Panc1 (cell line): ENCODE measurements at regions not wholly inside any gene's neighbourhood (a gene's known extent, or its start where the extent isn't known, plus 50 kb on each side); places are given as distances from the start of the nearest gene placed in this dataset.

Source experiments
- ATAC-seq: fragments of 200-7000 bp; cut with Tn5 transposase; 2 replicates; pipeline ENCODE4 v1.9.1; 2020; ENCODE audit warnings: mild to moderate bottlenecking, moderate library complexity
- BruUV-seq: library from RNA; stranded (reverse); fragments of 400-500 nt; replicated peaks from 2 replicates; lab custom pipeline; 2021; lab: Mats Ljungman, UMichigan
- CTCF ChIA-PET: fragments of 300-600 bp; sonication (Branson Sonifier 250); formaldehyde crosslinking; loops from one replicate; lab custom pipeline; 2022; ENCODE audit warnings: antibody characterized with exemption; lab: Charles Lee
- POLR2A ChIA-PET: fragments of 300-600 bp; sonication (Branson Sonifier 250); formaldehyde crosslinking; loops from one replicate; lab custom pipeline; 2022; ENCODE audit warnings: antibody characterized with exemption; lab: Charles Lee
- DNase-seq: peaks from one replicate; pipeline ENCODE4 v3.0.0-alpha.2; 2010; ENCODE audit warnings: low read depth, low spot score
- H3K27ac ChIP-seq: 2 replicates; pipeline ENCODE4 v1.5.1; 2011; ENCODE audit warnings: mild to moderate bottlenecking, low read length, inconsistent platforms
- H3K27me3 ChIP-seq: fragments of 200-500 bp; sonication (Bioruptor generic); 2 replicates; pipeline ENCODE4 v1.6.0; 2014; ENCODE audit warnings: low read length, inconsistent platforms; ENCODE audit not compliant: control insufficient read depth, insufficient read depth
- H3K36me3 ChIP-seq: fragments of 200-500 bp; sonication (Bioruptor generic); 2 replicates; pipeline ENCODE4 v1.5.1; 2014; ENCODE audit warnings: inconsistent platforms, mild to moderate bottlenecking, low read length, moderate library complexity; ENCODE audit not compliant: control insufficient read depth, insufficient read depth
- H3K4me1 ChIP-seq: 2 replicates; pipeline ENCODE4 v1.5.1; 2011; ENCODE audit warnings: inconsistent platforms, mild to moderate bottlenecking, low read length, moderate library complexity; ENCODE audit not compliant: control insufficient read depth, insufficient read depth
- H3K4me3 ChIP-seq, 2 experiments: 2 replicates each; pipeline ENCODE4 v1.5.1; 2011 to 2012; ENCODE audit warnings: low read depth in 2 of 2, low read length in 2 of 2, mild to moderate bottlenecking in 2 of 2, inconsistent platforms in 1 of 2, moderate library complexity in 1 of 2
- H3K9me3 ChIP-seq: fragments of 200-500 bp; sonication (Bioruptor generic); 2 replicates; pipeline ENCODE4 v1.5.1; 2014; ENCODE audit warnings: low read depth, mild to moderate bottlenecking, inconsistent platforms, low read length, moderate library complexity; ENCODE audit not compliant: control insufficient read depth, insufficient read depth
- POLR2AphosphoS5 ChIP-seq: IDR thresholded peaks from 2 replicates; pipeline ENCODE4 v1.6.1; 2012; ENCODE audit warnings: mild to moderate bottlenecking, low read depth, low read length, moderate library complexity
- SIN3A ChIP-seq: IDR thresholded peaks from 2 replicates; pipeline ENCODE4 v1.6.1; 2012; ENCODE audit warnings: low read depth, mild to moderate bottlenecking, low read length, moderate library complexity, borderline replicate concordance; ENCODE audit not compliant: insufficient read depth
- TCF7L2 ChIP-seq: IDR thresholded peaks from 2 replicates; pipeline ENCODE4 v1.6.1; 2011; ENCODE audit warnings: mild to moderate bottlenecking, low read depth, low read length, inconsistent platforms
- in situ Hi-C: cut with HindIII; loops from 2 replicates; pipeline ENCODE4 v1.10.0; 2016; ENCODE audit warnings: low sequenced_read_pairs, low pct_unique_long_range_greater_than_20kb
- intact Hi-C: fragments of 100-400 bp; cut with micrococcal nuclease; formaldehyde crosslinking; loops from one replicate; pipeline ENCODE4 v1.10.0; 2022; ENCODE audit not compliant: unreplicated experiment
- TF ChIP-seq, protein P1 (sequence below): fragments of 450-650 bp; IDR thresholded peaks from 2 replicates; pipeline ENCODE4 v1.5.1; 2017; ENCODE audit warnings: mild to moderate bottlenecking
- TF ChIP-seq, protein P2 (sequence below), 2 experiments: IDR thresholded peaks; 2 replicates each; pipeline ENCODE4 v1.6.1; 2011 to 2012; ENCODE audit warnings: low read depth in 2 of 2, control low read depth in 1 of 2, low read length in 1 of 2, mild to moderate bottlenecking in 1 of 2, moderate library complexity in 1 of 2; ENCODE audit not compliant: insufficient read depth in 1 of 2

DNA sequence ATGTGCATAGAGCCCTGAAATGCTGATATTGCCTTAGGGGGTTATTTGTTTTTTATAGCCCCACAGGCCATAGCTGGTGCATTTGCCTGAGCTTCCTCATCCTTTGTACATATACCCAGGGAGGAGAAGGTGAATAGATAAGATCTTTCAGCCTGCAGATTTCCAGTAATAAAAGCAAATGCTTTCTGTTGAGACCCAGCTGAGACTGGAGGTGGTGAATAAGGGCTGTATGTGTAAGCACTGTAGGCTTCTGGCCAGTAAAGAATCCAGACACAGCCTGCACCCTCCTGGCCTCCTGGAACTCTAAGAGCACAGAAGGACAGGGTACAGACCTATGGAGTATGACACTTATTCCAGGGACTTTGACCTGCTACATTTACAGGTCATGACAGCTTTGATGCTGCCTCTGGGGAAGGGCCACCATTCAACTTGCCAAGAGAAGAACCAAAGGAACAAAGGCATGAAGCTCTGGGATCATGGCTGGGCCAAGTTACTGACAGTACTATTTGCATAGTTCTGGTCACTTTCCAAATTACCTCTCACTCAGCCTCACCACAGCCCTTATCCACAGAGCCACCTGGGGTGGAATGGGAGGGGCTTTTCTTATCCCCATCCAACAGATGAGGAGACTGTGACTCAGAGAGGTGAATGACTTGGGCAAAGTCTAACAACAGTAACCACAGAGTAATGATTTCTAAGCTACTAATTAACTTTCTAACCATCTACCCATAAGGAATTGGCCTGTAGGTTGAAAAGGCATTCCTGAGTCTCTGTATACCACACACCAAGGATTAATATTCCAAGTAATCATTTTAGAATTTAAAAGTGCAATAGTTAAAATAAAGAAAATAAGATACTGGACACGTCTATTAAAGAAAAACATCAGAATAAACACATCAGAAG is 604.5 kb upstream of the KLF4 start:
- Histone ChIP-seq H3K27ac (no peak overlapping the region), H3K36me3 (no peaks in the 10 kb centered on the region), H3K4me1 (no peaks in the 10 kb centered on the region), H3K27me3 (no peaks in the 10 kb centered on the region), H3K4me3 (no peak overlapping the region), H3K9me3 (no peaks in the 10 kb centered on the region)
- ChIA-PET CTCF (interaction anchor here (0.5 kb wide), 1 partner anchor 365 kb away, joined by 3 read pairs; no protein-coding TSS in a partner anchor), POLR2A (no interaction called here)
- in situ Hi-C loops: no loop called here
- ATAC-seq (no peak), DNase-seq (peak; percentile 43)
- BruUV-seq: no TSS peak
- TF ChIP-seq TCF7L2 (no peak), POLR2AphosphoS5 (no peak), SIN3A (no peak)
- TF ChIP-seq, protein P1, sequence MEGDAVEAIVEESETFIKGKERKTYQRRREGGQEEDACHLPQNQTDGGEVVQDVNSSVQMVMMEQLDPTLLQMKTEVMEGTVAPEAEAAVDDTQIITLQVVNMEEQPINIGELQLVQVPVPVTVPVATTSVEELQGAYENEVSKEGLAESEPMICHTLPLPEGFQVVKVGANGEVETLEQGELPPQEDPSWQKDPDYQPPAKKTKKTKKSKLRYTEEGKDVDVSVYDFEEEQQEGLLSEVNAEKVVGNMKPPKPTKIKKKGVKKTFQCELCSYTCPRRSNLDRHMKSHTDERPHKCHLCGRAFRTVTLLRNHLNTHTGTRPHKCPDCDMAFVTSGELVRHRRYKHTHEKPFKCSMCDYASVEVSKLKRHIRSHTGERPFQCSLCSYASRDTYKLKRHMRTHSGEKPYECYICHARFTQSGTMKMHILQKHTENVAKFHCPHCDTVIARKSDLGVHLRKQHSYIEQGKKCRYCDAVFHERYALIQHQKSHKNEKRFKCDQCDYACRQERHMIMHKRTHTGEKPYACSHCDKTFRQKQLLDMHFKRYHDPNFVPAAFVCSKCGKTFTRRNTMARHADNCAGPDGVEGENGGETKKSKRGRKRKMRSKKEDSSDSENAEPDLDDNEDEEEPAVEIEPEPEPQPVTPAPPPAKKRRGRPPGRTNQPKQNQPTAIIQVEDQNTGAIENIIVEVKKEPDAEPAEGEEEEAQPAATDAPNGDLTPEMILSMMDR: no peak
- TF ChIP-seq, protein P2, sequence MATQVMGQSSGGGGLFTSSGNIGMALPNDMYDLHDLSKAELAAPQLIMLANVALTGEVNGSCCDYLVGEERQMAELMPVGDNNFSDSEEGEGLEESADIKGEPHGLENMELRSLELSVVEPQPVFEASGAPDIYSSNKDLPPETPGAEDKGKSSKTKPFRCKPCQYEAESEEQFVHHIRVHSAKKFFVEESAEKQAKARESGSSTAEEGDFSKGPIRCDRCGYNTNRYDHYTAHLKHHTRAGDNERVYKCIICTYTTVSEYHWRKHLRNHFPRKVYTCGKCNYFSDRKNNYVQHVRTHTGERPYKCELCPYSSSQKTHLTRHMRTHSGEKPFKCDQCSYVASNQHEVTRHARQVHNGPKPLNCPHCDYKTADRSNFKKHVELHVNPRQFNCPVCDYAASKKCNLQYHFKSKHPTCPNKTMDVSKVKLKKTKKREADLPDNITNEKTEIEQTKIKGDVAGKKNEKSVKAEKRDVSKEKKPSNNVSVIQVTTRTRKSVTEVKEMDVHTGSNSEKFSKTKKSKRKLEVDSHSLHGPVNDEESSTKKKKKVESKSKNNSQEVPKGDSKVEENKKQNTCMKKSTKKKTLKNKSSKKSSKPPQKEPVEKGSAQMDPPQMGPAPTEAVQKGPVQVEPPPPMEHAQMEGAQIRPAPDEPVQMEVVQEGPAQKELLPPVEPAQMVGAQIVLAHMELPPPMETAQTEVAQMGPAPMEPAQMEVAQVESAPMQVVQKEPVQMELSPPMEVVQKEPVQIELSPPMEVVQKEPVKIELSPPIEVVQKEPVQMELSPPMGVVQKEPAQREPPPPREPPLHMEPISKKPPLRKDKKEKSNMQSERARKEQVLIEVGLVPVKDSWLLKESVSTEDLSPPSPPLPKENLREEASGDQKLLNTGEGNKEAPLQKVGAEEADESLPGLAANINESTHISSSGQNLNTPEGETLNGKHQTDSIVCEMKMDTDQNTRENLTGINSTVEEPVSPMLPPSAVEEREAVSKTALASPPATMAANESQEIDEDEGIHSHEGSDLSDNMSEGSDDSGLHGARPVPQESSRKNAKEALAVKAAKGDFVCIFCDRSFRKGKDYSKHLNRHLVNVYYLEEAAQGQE (IDR thresholded peaks at IDR 0.05; ENCODE audit: insufficient read depth in 1 of 2, low read depth in 2 of 2, low read length in 1 of 2): no peak
- intact Hi-C loops: no loop called here

DNA sequence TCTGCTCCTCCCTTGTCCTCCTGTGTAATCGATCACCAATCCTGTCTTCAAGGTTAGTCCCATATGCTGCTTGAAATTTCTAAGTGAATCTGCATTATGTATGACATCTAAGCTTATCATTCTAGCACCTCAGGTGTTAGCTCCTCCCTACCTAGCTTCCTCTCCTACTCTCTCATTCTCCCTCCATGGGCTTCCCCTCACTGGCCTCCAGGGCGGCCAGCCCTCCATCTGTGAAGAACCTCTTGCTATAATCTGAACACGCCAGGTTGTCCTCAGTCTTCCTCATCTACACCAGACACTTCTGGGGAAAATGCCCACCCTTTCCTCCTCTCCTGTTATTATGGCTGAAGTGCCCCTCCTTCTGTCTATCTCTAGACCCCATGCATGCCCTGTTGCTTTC is 599.3 kb upstream of the KLF4 start:
- DNase-seq (no peak), ATAC-seq (no peak)
- in situ Hi-C loops: no loop called here
- Histone ChIP-seq H3K36me3 (no peaks in the 10 kb centered on the region), H3K27me3 (no peaks in the 10 kb centered on the region), H3K4me1 (no peaks in the 10 kb centered on the region), H3K9me3 (no peaks in the 10 kb centered on the region), H3K4me3 (no peak overlapping the region), H3K27ac (no peak overlapping the region)
- TF ChIP-seq, protein P1: no peak
- TF ChIP-seq SIN3A: no peak
- TF ChIP-seq POLR2AphosphoS5: no peak
- TF ChIP-seq, protein P2 (IDR thresholded peaks at IDR 0.05; ENCODE audit: insufficient read depth in 1 of 2, low read depth in 2 of 2, low read length in 1 of 2): no peak
- no peak for TF ChIP-seq TCF7L2
- intact Hi-C loops: no loop called here
- ChIA-PET CTCF (no interaction called here), POLR2A (no interaction called here)
- BruUV-seq: no TSS peak
